SH-SY5Y (cell line): ENCODE measurements at regions not wholly inside any gene's neighbourhood (a gene's known extent, or its start where the extent isn't known, plus 50 kb on each side); places are given as distances from the start of the nearest gene placed in this dataset.

Experiments
- GATA2 ChIP-seq: IDR thresholded peaks from 2 replicates; pipeline ENCODE4 v1.6.1; 2011; ENCODE audit warnings: mild to moderate bottlenecking, low read depth, low read length
- GATA3 ChIP-seq: IDR thresholded peaks from 2 replicates; pipeline ENCODE4 v1.6.1; 2011; ENCODE audit warnings: low read depth, mild to moderate bottlenecking, low read length, moderate library complexity

- TF ChIP-seq GATA2 (no peak), GATA3 (no peak)
These were observed 94.8 kb upstream of the SESN3 start for GRCh38 chr11:95325777-95326258.
